GM19240 (cell line): ENCODE measurements at regions not wholly inside any gene's neighbourhood (a gene's known extent, or its start where the extent isn't known, plus 50 kb on each side); places are given as distances from the start of the nearest gene placed in this dataset.

Source experiments
- DNase-seq: peaks from one replicate; pipeline ENCODE4 v3.0.0; 2011; ENCODE audit warnings: low spot score; ENCODE audit not compliant: insufficient read length

GRCh38 chr3:176969066-176969465 lies 228.2 kb downstream of the TBL1XR1 start:
- DNase-seq = no peak

GRCh38 chr3:176968631-176969030 lies 228.7 kb downstream of the TBL1XR1 start:
- no peak for DNase-seq

- DNase-seq = no peak
Observed at GRCh38 chr3:176967522-176967921, 229.8 kb downstream of the TBL1XR1 start.

- DNase-seq = no peak
Observed at GRCh38 chr3:176964661-176965060, 232.6 kb downstream of the TBL1XR1 start.

- DNase-seq = no peak
Observed at GRCh38 chr3:176961916-176962315, 235.4 kb downstream of the TBL1XR1 start.

GRCh38 chr3:176959867-176960266 lies 237.4 kb downstream of the TBL1XR1 start:
- no peak for DNase-seq

GRCh38 chr3:176958560-176958959 lies 238.7 kb downstream of the TBL1XR1 start:
- DNase-seq = no peak

GRCh38 chr3:176954517-176954916 lies 242.8 kb downstream of the TBL1XR1 start:
- no peak for DNase-seq

GRCh38 chr3:176953106-176954060 lies 243.9 kb downstream of the TBL1XR1 start:
- DNase-seq = no peak

- no peak for DNase-seq
Observed at GRCh38 chr3:176951586-176952292, 245.5 kb downstream of the TBL1XR1 start.

GRCh38 chr3:176951144-176951543 lies 246.1 kb downstream of the TBL1XR1 start:
- no peak for DNase-seq

GRCh38 chr3:176950743-176951142 lies 246.5 kb downstream of the TBL1XR1 start:
- DNase-seq = no peak

- DNase-seq = no peak
Observed at GRCh38 chr3:176948151-176948550, 249.1 kb downstream of the TBL1XR1 start.

- DNase-seq = no peak
Observed at GRCh38 chr3:176946202-176946601, 251.1 kb downstream of the TBL1XR1 start.

GRCh38 chr3:176942305-176942704 lies 255.0 kb downstream of the TBL1XR1 start:
- DNase-seq = no peak

GRCh38 chr3:176941689-176942088 lies 255.6 kb downstream of the TBL1XR1 start:
- DNase-seq = no peak

- DNase-seq = peak; percentile 41
Observed at GRCh38 chr3:176939022-176939817, 258.1 kb downstream of the TBL1XR1 start.

GRCh38 chr3:176937994-176938393 lies 259.3 kb downstream of the TBL1XR1 start:
- no peak for DNase-seq

GRCh38 chr3:176937541-176937940 lies 259.7 kb downstream of the TBL1XR1 start:
- no peak for DNase-seq

GRCh38 chr3:176935194-176935888 lies 261.9 kb downstream of the TBL1XR1 start:
- no peak for DNase-seq

- no peak for DNase-seq
Observed at GRCh38 chr3:176934698-176935097, 262.6 kb downstream of the TBL1XR1 start.
